Gastrocnemius medialis (tissue), 4 donors: ENCODE measurements at regions not wholly inside any gene's neighbourhood (a gene's known extent, or its start where the extent isn't known, plus 50 kb on each side); places are given as distances from the start of the nearest gene placed in this dataset.

Source experiments
- ATAC-seq, 2 donors: fragments of 150-250 bp; one replicate each; pipeline ENCODE4 v1.9.1; 2016
- DNase-seq, 2 donors: peaks; one replicate each; pipeline ENCODE4 v3.0.0-alpha.2; 2019
- H3K27ac ChIP-seq, 4 donors: fragments of 200-600 bp; sonication (generic); 1 replicate in 1 of 4; 2 replicates in 3 of 4; pipeline ENCODE4 v1.5.1; 2016 to 2018; ENCODE audit warnings: mild to moderate bottlenecking in 2 of 4, moderate library complexity in 1 of 4
- H3K27me3 ChIP-seq, 3 donors: fragments of 200-600 bp; sonication (generic) in 2 of 3; 1 replicate in 1 of 3; 2 replicates in 2 of 3; pipeline versions ENCODE4 v1.5.1 to v1.6.0; 2016 to 2019; ENCODE audit warnings: mild to moderate bottlenecking in 1 of 3, moderate library complexity in 1 of 3
- H3K36me3 ChIP-seq, 2 donors: fragments of 200-600 bp; sonication (generic) in 1 of 2; one replicate each; pipeline ENCODE4 v1.5.1; 2017 to 2018
- H3K4me1 ChIP-seq, 2 donors: fragments of 200-600 bp; sonication (generic) in 1 of 2; one replicate each; pipeline ENCODE4 v1.5.1; 2016 to 2017; ENCODE audit warnings: mild to moderate bottlenecking in 2 of 2
- H3K4me3 ChIP-seq, 4 donors: fragments of 200-600 bp; sonication (generic) in 3 of 4; 1 replicate in 1 of 4; 2 replicates in 3 of 4; pipeline ENCODE4 v1.5.1; 2016 to 2019; ENCODE audit warnings: mild to moderate bottlenecking in 2 of 4
- H3K9me3 ChIP-seq, 3 donors: fragments of 200-600 bp; sonication (generic) in 2 of 3; 1 replicate in 1 of 3; 2 replicates in 2 of 3; pipeline ENCODE4 v1.5.1; 2016 to 2019
- CTCF ChIP-seq, 5 experiments: fragments of 450-650 bp in 3 of 5; fragments of 200-600 bp in 2 of 5; sonication (generic) in 2 of 5; IDR thresholded peaks in 4 of 5; conservative IDR thresholded peaks in 1 of 5; 1 replicate in 4 of 5; 2 replicates in 1 of 5; pipeline ENCODE4 v1.5.1; 2016 to 2019; ENCODE audit warnings: antibody characterized with exemption in 5 of 5, mild to moderate bottlenecking in 3 of 5, moderate library complexity in 3 of 5
- POLR2A ChIP-seq, 2 donors: fragments of 450-650 bp; IDR thresholded peaks; one replicate each; pipeline ENCODE4 v1.6.1; 2017; ENCODE audit warnings: antibody characterized with exemption in 2 of 2, mild to moderate bottlenecking in 2 of 2, moderate library complexity in 2 of 2
- in situ Hi-C, 4 donors: fragments of 200-750 bp; cut with MboI; loops; one replicate each; pipeline versions ENCODE4 v1.15.0 to v1.8.0; 2017; ENCODE audit warnings: low sequenced_read_pairs in 4 of 4
- intact Hi-C: fragments of 100-400 bp; cut with DNase I; formaldehyde crosslinking; loops from one replicate; pipeline ENCODE4 v1.15.1; 2023; ENCODE audit warnings: low total_unique reads

- Histone ChIP-seq H3K27me3 (no peaks in the 10 kb centered on the region), H3K9me3 (no peaks in the 10 kb centered on the region), H3K27ac (no peak overlapping the region), H3K4me3 (no peak overlapping the region), H3K36me3 (no peaks in the 10 kb centered on the region), H3K4me1 (no peaks in the 10 kb centered on the region)
- intact Hi-C loops, result no loop called here
- TF ChIP-seq POLR2A (IDR thresholded peaks at IDR 0.05), result no peak
- TF ChIP-seq CTCF (IDR thresholded peaks at IDR 0.05 in 4 of 5, conservative IDR thresholded peaks at IDR 0.05 in 1 of 5), result no peak
- in situ Hi-C loops, result no loop called here
- ATAC-seq (no peak), DNase-seq (no peak)
These were observed 580.5 kb upstream of the NXPH2 start for GRCh38 chr2:139360654-139361053.

- no peak for TF ChIP-seq POLR2A (IDR thresholded peaks at IDR 0.05)
- TF ChIP-seq CTCF (IDR thresholded peaks at IDR 0.05 in 4 of 5, conservative IDR thresholded peaks at IDR 0.05 in 1 of 5), result no peak
- no peak for ATAC-seq
- intact Hi-C loops (no loop called here), in situ Hi-C loops (no loop called here)
- no peaks in the 10 kb centered on the region for H3K27me3 ChIP-seq
- H3K4me1 ChIP-seq, result no peaks in the 10 kb centered on the region
- DNase-seq, result no peak
- no peak overlapping the region for H3K4me3 ChIP-seq
- no peaks in the 10 kb centered on the region for H3K36me3 ChIP-seq
- H3K9me3 ChIP-seq, result no peaks in the 10 kb centered on the region
- no peak overlapping the region for H3K27ac ChIP-seq
These were observed 579.6 kb upstream of the NXPH2 start for GRCh38 chr2:139359818-139360217.

GRCh38 chr2:139357972-139358371, 577.8 kb upstream of the NXPH2 start:
- ATAC-seq (no peak), DNase-seq (no peak)
- Histone ChIP-seq H3K27ac (no peak overlapping the region), H3K4me1 (no peaks in the 10 kb centered on the region), H3K27me3 (no peaks in the 10 kb centered on the region), H3K36me3 (no peaks in the 10 kb centered on the region), H3K4me3 (no peak overlapping the region), H3K9me3 (no peaks in the 10 kb centered on the region)
- intact Hi-C loops (no loop called here), in situ Hi-C loops (no loop called here)
- TF ChIP-seq CTCF (IDR thresholded peaks at IDR 0.05 in 4 of 5, conservative IDR thresholded peaks at IDR 0.05 in 1 of 5), result no peak
- no peak for TF ChIP-seq POLR2A (IDR thresholded peaks at IDR 0.05)

GRCh38 chr2:139354518-139354917, 574.3 kb upstream of the NXPH2 start:
- in situ Hi-C loops, result no loop called here
- intact Hi-C loops, result no loop called here
- H3K4me1 ChIP-seq, result no peaks in the 10 kb centered on the region

More at GRCh38 chr2:139354518-139354917, 574.3 kb upstream of the NXPH2 start:
- Histone ChIP-seq H3K4me3 (no peak overlapping the region), H3K9me3 (no peaks in the 10 kb centered on the region), H3K27ac (no peak overlapping the region), H3K36me3 (no peaks in the 10 kb centered on the region), H3K27me3 (no peaks in the 10 kb centered on the region)
- no peak for TF ChIP-seq CTCF (IDR thresholded peaks at IDR 0.05 in 4 of 5, conservative IDR thresholded peaks at IDR 0.05 in 1 of 5)
- TF ChIP-seq POLR2A (IDR thresholded peaks at IDR 0.05), result no peak
- no peak for DNase-seq
- no peak for ATAC-seq
